Suppressor macrophage (primary cell): ENCODE measurements at regions not wholly inside any gene's neighbourhood (a gene's known extent, or its start where the extent isn't known, plus 50 kb on each side); places are given as distances from the start of the nearest gene placed in this dataset.
"Not testable (repeated sequence)": the region's sequence is repeated elsewhere in the genome, so short reads cannot be mapped to it uniquely, and the experiment has no call there.

Experiments
- DNase-seq, 4 experiments: peaks; one replicate each; pipeline ENCODE4 v3.0.0-alpha.2; 2020 to 2022

DNA sequence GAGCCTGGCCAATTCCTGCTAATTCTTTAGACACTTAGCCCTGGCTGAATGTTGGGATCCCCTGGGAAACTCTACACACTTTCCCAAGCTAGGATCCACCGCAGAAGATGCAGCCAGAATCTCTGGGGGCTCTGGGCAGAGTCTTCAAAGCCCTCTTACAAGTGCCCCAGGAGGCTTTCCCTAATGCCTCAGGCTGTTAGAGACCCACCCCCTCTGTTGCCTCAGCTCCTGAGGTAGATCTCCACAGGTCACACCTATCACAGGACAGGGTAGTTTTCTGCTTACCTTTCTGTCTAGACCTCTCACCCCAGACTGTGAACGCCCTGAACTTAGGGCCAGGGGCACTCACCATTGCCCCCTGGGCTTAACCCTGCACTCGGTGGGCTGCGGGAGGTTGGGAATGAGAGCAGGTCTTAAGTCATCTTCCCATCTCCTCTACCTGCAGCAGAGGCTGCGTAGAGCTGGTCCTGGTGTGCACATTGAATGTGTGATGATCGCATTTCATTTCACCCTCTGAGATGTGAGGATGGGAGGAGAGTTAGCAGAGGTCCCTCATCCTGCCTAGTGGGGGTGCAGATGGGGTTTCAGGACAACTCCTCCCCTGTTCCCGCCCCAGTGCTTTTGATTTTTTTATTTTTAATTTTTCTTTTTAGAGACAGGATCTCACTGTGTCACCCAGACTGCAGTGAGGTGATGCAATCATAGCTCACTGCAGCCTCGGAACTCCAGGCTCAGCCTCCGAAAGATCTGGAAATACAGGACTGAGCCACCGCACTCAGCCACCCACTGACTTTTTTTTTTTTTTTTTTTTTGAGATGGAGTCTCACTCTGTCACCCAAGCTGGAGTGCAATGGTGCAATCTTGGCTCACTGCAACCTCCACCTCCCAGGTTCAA, 89.0 kb upstream of the LHX1 start:
- no peak for DNase-seq

DNA sequence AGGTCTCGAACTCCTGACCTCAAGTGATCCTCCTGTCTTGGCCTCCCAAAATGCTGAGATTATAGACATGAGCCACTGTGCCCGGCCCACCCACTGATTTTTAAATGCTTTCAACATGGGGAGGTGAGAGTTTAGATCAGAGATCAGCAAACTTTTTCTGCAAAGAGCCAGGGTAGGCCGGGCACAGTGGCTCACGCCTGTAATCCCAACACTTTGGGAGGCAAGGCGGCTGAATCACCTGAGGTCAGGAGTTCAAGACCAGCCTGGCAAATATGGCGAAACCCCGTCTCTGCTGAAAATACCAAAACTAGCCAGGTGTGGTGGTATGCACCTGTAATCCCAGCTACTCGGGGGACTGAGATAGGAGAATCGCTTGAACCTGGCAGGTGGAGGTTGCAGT, 88.3 kb upstream of the LHX1 start:
- not testable (repeated sequence) for DNase-seq

DNA sequence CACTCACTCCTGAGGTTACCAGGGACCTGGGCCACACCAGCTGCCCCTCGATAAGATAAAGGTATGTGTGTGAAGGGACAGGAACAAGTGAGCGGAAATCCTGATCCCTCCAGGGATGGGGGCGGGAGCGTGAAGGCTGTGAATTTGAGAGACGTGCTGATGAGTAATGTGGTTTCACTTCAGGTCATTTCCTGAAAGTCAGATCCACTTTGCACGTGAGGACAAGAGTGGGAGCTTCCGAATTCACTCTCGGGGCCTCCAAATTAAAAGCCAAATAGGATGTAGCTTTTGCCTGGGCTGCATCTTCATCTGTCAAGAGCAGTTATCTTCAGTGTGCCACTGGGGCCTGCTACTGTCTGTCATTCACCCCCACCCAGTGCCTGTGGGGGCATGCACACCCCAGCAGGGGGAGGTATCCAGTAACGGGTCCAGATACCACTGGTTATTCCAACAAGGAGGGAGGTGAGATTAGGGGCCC, 87.4 kb upstream of the LHX1 start:
- DNase-seq = peak in 2 of 4 experiments; percentile 9 to 19

- DNase-seq = no peak
Measured at GRCh38 chr17:36850790-36851189, 86.5 kb upstream of the LHX1 start.

- no peak for DNase-seq
Measured at GRCh38 chr17:36851250-36851649, 86.0 kb upstream of the LHX1 start.

- not testable (repeated sequence) for DNase-seq
Measured at GRCh38 chr17:36852478-36852877, 84.8 kb upstream of the LHX1 start.

- no peak for DNase-seq
Measured at GRCh38 chr17:36854982-36855381, 82.3 kb upstream of the LHX1 start.

GRCh38 chr17:36855459-36855858, 81.8 kb upstream of the LHX1 start:
- no peak for DNase-seq

GRCh38 chr17:36856222-36856621, 81.1 kb upstream of the LHX1 start:
- DNase-seq = no peak

- DNase-seq = no peak
Measured at GRCh38 chr17:36856903-36857381, 80.3 kb upstream of the LHX1 start.

- no peak for DNase-seq
Measured at GRCh38 chr17:36857698-36858097, 79.6 kb upstream of the LHX1 start.

GRCh38 chr17:36858119-36859002, 78.9 kb upstream of the LHX1 start:
- DNase-seq = no peak

DNA sequence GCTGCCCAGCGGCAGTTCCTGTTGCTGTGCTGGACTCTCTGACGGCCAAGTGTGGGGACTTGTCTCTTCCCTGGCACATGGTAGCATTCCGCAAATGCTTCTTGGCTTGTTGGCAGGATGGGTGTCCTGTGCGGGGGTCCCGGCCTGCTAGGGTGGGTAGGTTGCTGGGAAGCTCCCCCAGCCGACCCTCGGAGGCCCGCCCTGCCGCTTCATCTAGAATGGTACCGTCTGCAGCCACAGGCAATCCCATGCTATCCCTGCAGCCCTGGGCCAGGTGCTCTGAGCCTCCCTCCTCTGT, 78.3 kb upstream of the LHX1 start:
- DNase-seq = no peak

DNA sequence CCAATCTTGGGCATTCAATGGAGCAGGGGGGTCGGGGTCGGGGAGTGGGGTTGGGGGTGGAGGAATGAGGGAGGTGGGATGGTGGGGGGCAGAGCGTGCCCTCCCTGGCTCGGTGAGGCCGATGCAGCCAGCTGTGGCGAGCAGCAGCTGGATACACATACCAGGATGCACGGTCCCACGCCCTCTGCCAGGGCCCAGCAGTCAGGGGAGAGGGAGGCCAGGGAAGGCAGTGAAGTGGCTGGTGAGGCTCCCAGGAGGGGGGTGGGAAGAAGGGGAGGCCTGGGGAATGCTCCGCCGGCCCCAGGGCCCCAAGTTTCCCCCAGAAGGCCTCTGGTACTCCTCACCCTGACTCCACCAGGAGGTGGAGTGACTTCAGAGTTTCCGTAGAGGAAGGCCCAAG, 77.6 kb upstream of the LHX1 start:
- DNase-seq = no peak

DNA sequence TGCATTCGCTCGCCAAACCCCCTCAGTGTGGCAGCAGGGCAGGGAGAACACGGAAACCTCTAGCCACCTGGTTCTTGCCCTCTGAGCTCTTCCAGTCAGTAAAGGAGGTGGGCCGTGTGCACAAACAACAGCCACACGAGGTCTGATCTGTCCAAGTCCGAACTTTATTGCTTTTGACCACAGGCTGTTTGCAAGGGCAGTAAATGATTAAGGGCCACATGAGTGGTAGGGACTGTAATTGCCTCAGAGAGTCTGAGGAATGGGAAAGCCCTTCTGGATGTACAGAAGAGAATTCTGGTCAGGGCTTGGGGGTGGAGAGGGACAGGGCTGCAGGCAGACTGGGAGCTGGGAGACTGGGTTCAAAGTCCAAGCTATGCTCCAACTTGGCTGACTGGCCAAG, 75.7 kb upstream of the LHX1 start:
- DNase-seq = no peak

DNA sequence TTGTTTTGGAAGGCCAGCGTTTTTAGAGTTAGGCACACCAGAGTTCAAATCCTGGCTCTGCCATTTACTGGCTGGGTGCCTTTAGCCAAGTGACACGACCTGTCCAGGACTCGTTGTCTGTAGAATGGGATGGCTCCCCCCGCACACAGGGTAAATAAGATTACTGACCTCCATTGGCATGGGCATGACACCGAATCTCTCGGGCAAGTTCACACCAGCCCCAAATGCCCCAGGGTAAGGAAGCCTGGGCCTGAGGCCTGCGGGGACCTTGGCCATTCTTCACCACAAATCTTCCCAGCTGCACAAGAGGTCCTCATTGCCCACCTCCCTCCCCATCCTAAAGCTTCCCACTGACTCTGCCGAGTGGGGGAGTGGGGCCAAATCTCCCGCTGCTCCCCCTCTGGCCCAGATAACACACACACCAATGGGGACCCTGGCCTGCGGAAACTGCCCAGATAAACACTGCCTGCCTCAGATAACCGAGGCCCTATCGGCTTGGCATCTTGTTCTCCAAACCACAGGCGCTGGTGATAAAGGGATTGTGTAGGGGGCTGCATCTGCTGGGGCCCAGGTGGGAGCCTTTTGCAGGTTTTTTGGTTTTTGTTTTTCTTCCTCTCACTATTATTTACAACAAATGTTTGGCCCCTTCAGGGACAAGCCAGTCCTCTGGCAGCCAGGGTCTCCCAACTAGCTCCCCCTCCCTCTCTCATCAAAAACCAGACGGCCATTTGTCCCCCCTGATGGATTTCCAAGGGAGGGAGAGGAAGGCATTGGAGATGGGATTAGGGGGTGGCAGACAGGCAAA, 75.0 kb upstream of the LHX1 start:
- DNase-seq = no peak

DNA sequence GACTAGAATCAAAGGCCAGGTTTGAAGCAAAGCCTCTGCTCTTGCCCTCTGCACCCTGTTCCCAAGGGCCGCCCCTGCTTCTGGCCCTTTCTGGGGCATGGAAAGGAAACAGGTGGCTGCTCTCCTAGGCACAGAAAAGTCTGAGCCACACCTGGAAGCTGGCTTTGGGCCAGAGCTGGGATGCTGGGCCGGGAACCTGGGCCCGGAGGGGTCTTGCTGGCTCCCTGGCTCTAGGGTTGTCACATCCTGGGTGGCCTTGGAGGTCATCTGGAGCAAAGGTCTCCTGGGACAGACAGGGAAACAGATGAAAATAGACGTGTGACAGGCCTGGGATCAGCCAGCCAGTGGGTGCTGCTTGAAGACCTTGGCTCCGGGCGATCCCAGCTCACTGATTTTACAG, 74.1 kb upstream of the LHX1 start:
- no peak for DNase-seq

GRCh38 chr17:36863676-36864612, 73.3 kb upstream of the LHX1 start:
- no peak for DNase-seq

- DNase-seq = no peak
Measured at GRCh38 chr17:36864827-36865430, 72.3 kb upstream of the LHX1 start.

DNA sequence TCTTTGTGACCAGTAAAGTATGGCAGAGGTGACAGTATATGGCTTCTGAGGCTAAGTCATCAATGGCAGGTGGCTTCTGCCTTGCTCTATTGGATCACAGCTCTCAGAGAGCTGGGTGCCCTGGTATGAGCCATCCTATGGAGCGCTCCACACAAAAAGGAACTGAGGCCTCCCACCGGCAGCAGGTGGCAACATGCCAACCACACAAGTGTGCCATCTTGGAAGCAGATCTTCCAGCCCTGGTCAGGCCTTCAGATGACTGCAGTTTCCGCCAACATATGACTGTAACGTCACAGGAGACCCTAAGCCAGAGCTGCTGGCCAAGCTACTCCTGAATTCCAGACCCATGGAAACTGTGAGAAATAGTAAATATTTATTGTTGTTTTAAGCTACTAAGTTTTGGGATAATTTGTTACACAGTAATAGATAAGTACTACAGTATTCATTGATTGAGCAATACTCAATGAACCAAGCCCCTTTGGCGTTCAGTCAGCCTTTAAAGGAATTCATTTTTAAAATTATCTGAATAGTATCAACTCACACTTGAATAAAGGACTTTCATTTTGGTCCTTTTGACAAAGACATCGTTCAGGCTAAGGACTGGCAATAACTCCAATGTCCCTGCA, 69.4 kb upstream of the LHX1 start:
- DNase-seq = no peak

GRCh38 chr17:36868777-36869176, 68.5 kb upstream of the LHX1 start:
- DNase-seq = no peak
